Heart right ventricle (tissue), 16 donors: ENCODE measurements at regions not wholly inside any gene's neighbourhood (a gene's known extent, or its start where the extent isn't known, plus 50 kb on each side); places are given as distances from the start of the nearest gene placed in this dataset.
"Not testable (repeated sequence)": the region's sequence is repeated elsewhere in the genome, so short reads cannot be mapped to it uniquely, and the experiment has no call there.

Source experiments
- ATAC-seq, 8 donors: fragments of 200-7000 bp; cut with Tn5 transposase; one replicate each; pipeline ENCODE4 v1.9.1; 2020; ENCODE audit warnings: mild to moderate bottlenecking in 8 of 8, moderate library complexity in 8 of 8, moderate number of reproducible peaks in 1 of 8
- DNase-seq, 2 donors: peaks; one replicate each; pipeline ENCODE4 v3.0.0-alpha.2; 2020
- H3K27ac ChIP-seq, 10 donors: fragments of 200-600 bp; sonication (generic) in 2 of 10; one replicate each; pipeline versions ENCODE4 v1.5.0 to v1.8.0; 2020 to 2022; ENCODE audit warnings: mild to moderate bottlenecking in 3 of 10
- H3K27me3 ChIP-seq, 7 donors: fragments of 200-600 bp; one replicate each; pipeline ENCODE4 v1.8.0; 2021 to 2022; ENCODE audit warnings: mild to moderate bottlenecking in 2 of 7
- H3K36me3 ChIP-seq, 9 donors: fragments of 200-600 bp; sonication (generic) in 1 of 9; one replicate each; pipeline versions ENCODE4 v1.5.0 to v1.8.0; 2020 to 2022; ENCODE audit warnings: mild to moderate bottlenecking in 2 of 9
- H3K4me1 ChIP-seq, 9 donors: fragments of 200-600 bp; sonication (generic) in 1 of 9; one replicate each; pipeline versions ENCODE4 v1.5.0 to v1.8.0; 2020 to 2022; ENCODE audit warnings: mild to moderate bottlenecking in 4 of 9
- H3K4me3 ChIP-seq, 10 donors: fragments of 200-600 bp; sonication (generic) in 2 of 10; one replicate each; pipeline versions ENCODE4 v1.5.0 to v1.8.0; 2020 to 2022; ENCODE audit warnings: mild to moderate bottlenecking in 7 of 10, moderate library complexity in 2 of 10
- H3K9me3 ChIP-seq, 11 donors: fragments of 200-600 bp in 10 of 11; sonication (generic) in 2 of 11; one replicate each; pipeline versions ENCODE4 v1.5.0 to v1.8.0; 2013 to 2022; ENCODE audit warnings: mild to moderate bottlenecking in 2 of 11, control low read depth in 1 of 11, moderate library complexity in 1 of 11
- CTCF ChIP-seq, 9 donors: fragments of 200-600 bp; sonication (generic) in 2 of 9; IDR thresholded peaks; one replicate each; pipeline versions ENCODE4 v1.5.0 to v1.8.0; 2021 to 2022; ENCODE audit warnings: antibody characterized with exemption in 9 of 9, mild to moderate bottlenecking in 5 of 9, moderate library complexity in 1 of 9
- WGBS, 2 donors: extraction: QIAGEN DNeasy Blood & Tissue Kit; methylation state at CpG; one replicate each; pipeline ENCODE4 v1.1.7; 2013; ENCODE audit warnings: inconsistent platforms in 1 of 2; 5-methylcytosine and 5-hydroxymethylcytosine counted together
- intact Hi-C, 10 donors: fragments of 100-400 bp; cut with DNase I; formaldehyde crosslinking; loops; one replicate each; pipeline versions ENCODE4 v1.11.1 to v1.14.2; 2022
- donor health status: Arrhythmogenic right ventricular cardiomyopathy.
- donor health status: ischemic (EF 13 %, LVEDD 7.1; RV severe dilation, severe dysfunction).
- donor health status: healthy with polysubstance abuse.
- donor health status: DM: no; HTN: yes; CAD: no.
- donor health status: DM: no; HTN: no; CAD: no.
- donor health status: ischemic (EF 25% LVEDD 6.9; RV normal size, moderate dysfunction).
- donor health status: ischemic (EF 25% LVEDD 5.7; RV mildly dilated, moderate dysfunction).
- donor health status: healthy.
- donor health status: DM: yes; HTN: yes; CAD: no.
- donor health status: Ischemic cardiomyopathy.
- donor health status: ischemic (EF 35%, LVEDD 5.7; RV mildly dilated, moderate dysfunction).
- donor health status: nonischemic (EF 11% LVEDD 7.7; RV severe dilation, severe dysfunction).
- donor health status: DM: yes; HTN: yes; CAD: no.
- donor health status: PGD.
- donor health status: ischemic (EF 29% LVEDD 5.4; RV normal size, mild dysfunction).
- donor health status: nonischemic (EF 23%, LVEDD 6.1; RV moderate dilation, normal function).

DNA sequence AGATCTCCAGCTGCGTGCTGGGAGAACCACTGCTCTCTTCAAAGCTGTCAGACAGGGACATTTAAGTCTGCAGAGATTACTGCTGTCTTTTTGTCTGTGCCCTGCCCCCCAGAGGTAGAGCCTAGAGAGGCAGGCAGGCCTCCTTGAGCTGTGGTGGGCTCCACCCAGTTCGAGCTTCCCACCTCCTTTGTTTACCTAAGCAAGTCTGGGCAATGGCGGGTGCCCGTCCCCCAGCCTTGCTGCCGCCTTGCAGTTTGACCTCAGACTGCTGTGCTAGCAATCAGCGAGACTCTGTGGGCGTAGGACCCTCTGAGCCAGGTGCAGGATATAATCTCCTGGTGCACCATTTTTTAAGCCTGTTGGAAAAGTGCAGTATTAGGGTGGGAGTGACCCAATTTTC lies 128.6 kb downstream of the ACTR3 start:
- H3K4me1 ChIP-seq, H3K27me3 ChIP-seq, intact Hi-C loops, ATAC-seq, DNase-seq, H3K4me3 ChIP-seq, H3K27ac ChIP-seq, H3K36me3 ChIP-seq: not testable (repeated sequence)
- WGBS, 2 donors = 84 to 91% methylated on average over 7 of the region's 7 CpGs
- peaks cover 0 to 17% (median 0%) of the 10 kb centered on the region in 11 donors for H3K9me3 ChIP-seq

GRCh38 chr2:114020668-114021067 lies 130.8 kb downstream of the ACTR3 start:
- Histone ChIP-seq H3K4me3 (no peak overlapping the region), H3K27me3 (no peaks in the 10 kb centered on the region), H3K36me3 (no peaks in the 10 kb centered on the region), H3K4me1 (no peaks in the 10 kb centered on the region), H3K9me3 (peaks cover 0 to 8% (median 0%) of the 10 kb centered on the region in 11 donors), H3K27ac (no peak overlapping the region)
- WGBS, 2 donors = 64 to 65% methylated on average over 2 of the region's 2 CpGs
- DNase-seq (no peak), ATAC-seq (no peak)
- intact Hi-C loops = no loop called here
- TF ChIP-seq CTCF (IDR thresholded peaks at IDR 0.05) = no peak

- intact Hi-C loops = no loop called here
- Histone ChIP-seq H3K4me1 (no peaks in the 10 kb centered on the region), H3K27me3 (no peaks in the 10 kb centered on the region), H3K9me3 (peaks cover 0 to 8% (median 0%) of the 10 kb centered on the region in 11 donors), H3K36me3 (no peaks in the 10 kb centered on the region), H3K4me3 (no peak overlapping the region), H3K27ac (no peak overlapping the region)
- ATAC-seq (no peak), DNase-seq (no peak)
- 83 to 88% methylated on average over 4 of the region's 4 CpGs for WGBS, 2 donors
- TF ChIP-seq CTCF (IDR thresholded peaks at IDR 0.05) = no peak
Observed at GRCh38 chr2:114022360-114023085, 132.6 kb downstream of the ACTR3 start.

DNA sequence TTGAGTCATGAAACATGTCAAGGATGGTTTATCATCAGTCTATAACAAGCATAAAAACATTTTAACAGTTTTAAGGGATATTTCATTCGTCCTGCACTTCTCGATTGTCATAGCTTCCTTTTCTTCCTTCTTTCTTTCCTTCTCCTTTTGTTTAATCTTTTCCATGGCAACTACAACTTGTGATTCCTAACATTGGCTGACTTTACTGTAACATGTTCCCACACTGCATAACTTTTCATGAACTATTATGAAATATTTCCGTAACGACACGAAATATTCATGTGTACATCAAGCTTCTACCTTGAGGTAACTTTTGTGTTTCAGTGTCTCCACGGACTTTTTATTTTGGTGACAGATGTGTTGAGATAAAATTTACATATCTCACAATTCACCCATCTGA lies 134.4 kb downstream of the ACTR3 start:
- WGBS, 2 donors = 77 to 83% methylated on average over 6 of the region's 6 CpGs
- intact Hi-C loops = no loop called here
- Histone ChIP-seq H3K4me1 (no peaks in the 10 kb centered on the region), H3K27ac (no peak overlapping the region), H3K9me3 (peaks cover 0 to 16% (median 0%) of the 10 kb centered on the region in 11 donors), H3K36me3 (no peaks in the 10 kb centered on the region), H3K4me3 (no peak overlapping the region), H3K27me3 (no peaks in the 10 kb centered on the region)
- DNase-seq = no peak
- no peak for TF ChIP-seq CTCF (IDR thresholded peaks at IDR 0.05)
- ATAC-seq = no peak

DNA sequence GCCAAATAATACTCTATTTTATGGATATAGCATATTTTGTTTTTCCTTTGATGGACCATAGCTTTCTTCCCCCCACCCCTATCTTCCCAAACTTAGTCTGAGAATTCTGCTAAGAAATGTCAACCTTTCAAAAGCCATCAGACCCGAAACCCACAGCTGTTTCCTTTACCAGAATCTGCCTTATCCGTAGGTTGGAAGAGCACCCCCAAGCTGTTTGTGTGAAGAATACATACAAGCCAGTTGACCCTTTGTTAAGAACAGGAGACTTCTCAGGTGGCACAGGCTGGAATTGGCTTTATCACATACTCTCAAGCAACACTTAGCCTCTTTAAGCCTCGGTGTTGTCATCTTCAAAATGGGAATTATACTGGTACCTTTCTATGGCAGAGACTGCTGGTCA lies 135.1 kb downstream of the ACTR3 start:
- intact Hi-C loops = no loop called here

More for the DNA sequence above, 135.1 kb downstream of the ACTR3 start:
- H3K4me3 ChIP-seq = no peak overlapping the region
- no peak overlapping the region for H3K27ac ChIP-seq
- no peaks in the 10 kb centered on the region for H3K36me3 ChIP-seq
- no peak for TF ChIP-seq CTCF (IDR thresholded peaks at IDR 0.05)
- 72 to 77% methylated on average over 3 of the region's 3 CpGs for WGBS, 2 donors
- no peak for DNase-seq
- no peaks in the 10 kb centered on the region for H3K4me1 ChIP-seq
- H3K27me3 ChIP-seq = no peaks in the 10 kb centered on the region
- peaks cover 0 to 16% (median 0%) of the 10 kb centered on the region in 11 donors for H3K9me3 ChIP-seq
- no peak for ATAC-seq
